HUES6 (cell line): ENCODE measurements at regions not wholly inside any gene's neighbourhood (a gene's known extent, or its start where the extent isn't known, plus 50 kb on each side); places are given as distances from the start of the nearest gene placed in this dataset.
"Not testable (repeated sequence)": the region's sequence is repeated elsewhere in the genome, so short reads cannot be mapped to it uniquely, and the experiment has no call there.

Experiments
- H3K27ac ChIP-seq: 2 replicates; pipeline ENCODE4 v1.7.0; 2013; ENCODE audit warnings: low read depth, mild to moderate bottlenecking, low read length, inconsistent platforms
- H3K27me3 ChIP-seq: 2 replicates; pipeline ENCODE4 v1.6.1; 2013; ENCODE audit warnings: low read length; ENCODE audit not compliant: control insufficient read depth, insufficient read depth
- H3K36me3 ChIP-seq: 2 replicates; pipeline ENCODE4 v1.6.1; 2013; ENCODE audit warnings: low read length; ENCODE audit not compliant: control insufficient read depth, insufficient read depth
- H3K4me1 ChIP-seq: 2 replicates; pipeline ENCODE4 v1.6.1; 2013; ENCODE audit warnings: low read length; ENCODE audit not compliant: control insufficient read depth, insufficient read depth
- H3K4me3 ChIP-seq: 2 replicates; pipeline ENCODE4 v1.5.1; 2013; ENCODE audit warnings: low read depth, low read length
- H3K9ac ChIP-seq: one replicate; pipeline ENCODE4 v1.6.1; 2013; ENCODE audit warnings: mild to moderate bottlenecking, low read length
- H3K9me3 ChIP-seq: 2 replicates; pipeline ENCODE4 v1.6.1; 2013; ENCODE audit warnings: low read depth, low read length; ENCODE audit not compliant: control insufficient read depth, insufficient read depth

DNA sequence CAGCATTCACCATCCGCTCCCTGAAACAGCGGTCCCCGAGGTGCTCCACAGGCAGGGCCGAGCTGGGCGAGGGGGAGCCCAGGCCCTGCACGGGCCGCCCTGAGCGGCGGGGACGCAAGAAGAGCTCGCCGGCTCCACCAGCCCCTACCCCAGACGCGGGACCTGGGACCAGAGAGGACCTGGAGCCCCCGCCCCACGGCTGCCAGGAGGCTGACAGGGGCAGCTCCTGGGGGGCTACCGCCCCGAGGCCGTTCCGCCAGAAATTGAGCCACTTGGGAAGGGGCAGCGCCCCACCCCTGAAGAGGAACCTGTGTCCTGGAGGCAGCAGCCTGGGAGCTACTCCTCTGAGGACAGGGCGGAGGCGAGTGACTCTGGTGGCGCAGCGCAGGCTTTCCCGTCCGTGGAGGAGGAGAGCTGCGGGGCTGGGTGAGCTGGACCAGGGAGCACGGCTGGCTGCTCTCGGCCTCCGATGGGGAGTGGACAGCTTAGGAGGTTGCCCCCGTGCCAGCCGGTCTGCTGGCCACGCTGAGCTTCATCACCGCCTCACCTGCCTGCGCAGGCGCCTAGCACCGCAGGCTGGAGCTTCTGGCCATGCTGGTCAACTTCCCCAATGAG lies 529.1 kb upstream of the DEFB115 start:
- not testable (repeated sequence) for H3K4me1 ChIP-seq, H3K27ac ChIP-seq

More for the DNA sequence above, 529.1 kb upstream of the DEFB115 start:
- not testable (repeated sequence) for H3K4me3 ChIP-seq, H3K27me3 ChIP-seq, H3K9ac ChIP-seq, H3K36me3 ChIP-seq
- H3K9me3 ChIP-seq: peaks cover 19% of the 10 kb centered on the region; the same call in 1 of the 2 replicates
